Endodermal cell (in vitro differentiated cells): ENCODE measurements at regions not wholly inside any gene's neighbourhood (a gene's known extent, or its start where the extent isn't known, plus 50 kb on each side); places are given as distances from the start of the nearest gene placed in this dataset.
"Not testable (repeated sequence)": the region's sequence is repeated elsewhere in the genome, so short reads cannot be mapped to it uniquely, and the experiment has no call there.

Source experiments
- DNase-seq: peaks from one replicate; pipeline ENCODE4 v3.0.0-alpha.2; 2017
- H3K27ac ChIP-seq: 2 replicates; pipeline ENCODE4 v1.5.1; 2013; ENCODE audit warnings: mild to moderate bottlenecking, low read depth, low read length, moderate library complexity
- H3K27me3 ChIP-seq: 2 replicates; pipeline ENCODE4 v1.6.1; 2013; ENCODE audit warnings: mild to moderate bottlenecking, low read length, moderate library complexity; ENCODE audit not compliant: insufficient read depth, control insufficient read depth, poor library complexity, severe bottlenecking
- H3K36me3 ChIP-seq: 2 replicates; pipeline ENCODE4 v1.7.0; 2013; ENCODE audit warnings: mild to moderate bottlenecking, low read length, moderate library complexity; ENCODE audit not compliant: control insufficient read depth, insufficient read depth
- H3K4me1 ChIP-seq: one replicate; pipeline ENCODE4 v1.7.0; 2013; ENCODE audit warnings: low read length; ENCODE audit not compliant: control insufficient read depth, insufficient read depth
- H3K4me3 ChIP-seq: 2 replicates; pipeline ENCODE4 v1.5.1; 2013; ENCODE audit warnings: mild to moderate bottlenecking, low read length, moderate library complexity
- H3K9ac ChIP-seq: 2 replicates; pipeline ENCODE4 v1.6.1; 2013; ENCODE audit warnings: mild to moderate bottlenecking, low read length, moderate library complexity; ENCODE audit not compliant: poor library complexity, severe bottlenecking; ENCODE audit errors: extremely low read depth
- H3K9me3 ChIP-seq: 2 replicates; pipeline ENCODE4 v1.6.1; 2013; ENCODE audit warnings: mild to moderate bottlenecking, low read length, moderate library complexity; ENCODE audit not compliant: control insufficient read depth
- H3K27ac Mint-ChIP-seq: 2 replicates; pipeline ENCODE4 v1.8.0; 2020; ENCODE audit warnings: mixed read lengths
- H3K27me3 Mint-ChIP-seq: 2 replicates; pipeline ENCODE4 v1.8.0; 2021; ENCODE audit warnings: mild to moderate bottlenecking, mixed read lengths; ENCODE audit not compliant: insufficient read depth
- H3K36me3 Mint-ChIP-seq: 2 replicates; pipeline ENCODE4 v1.8.0; 2020; ENCODE audit warnings: low read depth, mixed read lengths
- H3K4me1 Mint-ChIP-seq: 2 replicates; pipeline ENCODE4 v1.8.0; 2020; ENCODE audit warnings: mixed read lengths
- H3K4me3 Mint-ChIP-seq: 2 replicates; pipeline ENCODE4 v1.8.0; 2020; ENCODE audit warnings: mild to moderate bottlenecking, moderate library complexity, mixed read lengths
- H3K9me3 Mint-ChIP-seq: 2 replicates; pipeline ENCODE4 v1.8.0; 2020; ENCODE audit warnings: mild to moderate bottlenecking, mixed read lengths
- WGBS, 2 experiments: methylation state at CpG; one replicate each; pipeline versions ENCODE4 v1.1.5 to v1.1.7; 2013; ENCODE audit warnings: missing lambda C conversion rate in 2 of 2, mixed read lengths in 1 of 2; ENCODE audit not compliant: insufficient coverage in 1 of 2, insufficient read length in 1 of 2; 5-methylcytosine and 5-hydroxymethylcytosine counted together
- TF ChIP-seq, protein P1 (sequence below): fragments of 200-600 bp; sonication (generic); conservative IDR thresholded peaks from 2 replicates; pipeline ENCODE4 v1.5.0; 2021; ENCODE audit warnings: antibody characterized with exemption, mild to moderate bottlenecking

DNA sequence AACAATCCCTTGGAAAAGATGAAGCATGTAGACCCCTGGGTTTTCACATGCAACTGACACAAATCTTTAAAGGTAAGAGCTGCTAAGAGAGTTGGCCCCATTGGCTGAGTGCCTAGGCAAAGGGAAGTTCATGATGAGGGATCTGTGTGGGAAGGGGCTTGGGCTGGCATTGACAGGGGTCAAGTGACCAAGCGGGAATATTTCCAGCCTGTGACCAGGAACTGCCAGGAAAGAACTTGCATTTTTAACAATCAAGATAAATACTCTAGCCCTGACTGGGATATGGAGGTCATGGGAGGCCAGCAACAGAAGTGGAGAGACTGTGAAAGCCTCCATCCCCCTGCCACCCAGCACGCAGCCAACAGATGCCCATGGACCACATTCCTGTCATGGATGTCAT is 361.1 kb upstream of the ATP10A start:
- no peaks in the 10 kb centered on the region for H3K4me1 Mint-ChIP-seq
- no peak for DNase-seq
- no peak overlapping the region for H3K9ac ChIP-seq
- H3K9me3 Mint-ChIP-seq = no peaks in the 10 kb centered on the region
- no peak overlapping the region for H3K27ac Mint-ChIP-seq
- H3K4me3 ChIP-seq = no peak overlapping the region
- peaks cover 6% of the 10 kb centered on the region for H3K9me3 ChIP-seq
- H3K27ac ChIP-seq = no peak overlapping the region
- H3K36me3 ChIP-seq = no peaks in the 10 kb centered on the region
- no peaks in the 10 kb centered on the region for H3K27me3 ChIP-seq
- no peaks in the 10 kb centered on the region for H3K4me1 ChIP-seq
- 91 to 100% methylated on average over 1 to 2 of the region's 2 CpGs for WGBS, 2 experiments
- H3K4me3 Mint-ChIP-seq = no peak overlapping the region
- no peaks in the 10 kb centered on the region for H3K27me3 Mint-ChIP-seq
- H3K36me3 Mint-ChIP-seq = no peaks in the 10 kb centered on the region
- TF ChIP-seq, protein P1, sequence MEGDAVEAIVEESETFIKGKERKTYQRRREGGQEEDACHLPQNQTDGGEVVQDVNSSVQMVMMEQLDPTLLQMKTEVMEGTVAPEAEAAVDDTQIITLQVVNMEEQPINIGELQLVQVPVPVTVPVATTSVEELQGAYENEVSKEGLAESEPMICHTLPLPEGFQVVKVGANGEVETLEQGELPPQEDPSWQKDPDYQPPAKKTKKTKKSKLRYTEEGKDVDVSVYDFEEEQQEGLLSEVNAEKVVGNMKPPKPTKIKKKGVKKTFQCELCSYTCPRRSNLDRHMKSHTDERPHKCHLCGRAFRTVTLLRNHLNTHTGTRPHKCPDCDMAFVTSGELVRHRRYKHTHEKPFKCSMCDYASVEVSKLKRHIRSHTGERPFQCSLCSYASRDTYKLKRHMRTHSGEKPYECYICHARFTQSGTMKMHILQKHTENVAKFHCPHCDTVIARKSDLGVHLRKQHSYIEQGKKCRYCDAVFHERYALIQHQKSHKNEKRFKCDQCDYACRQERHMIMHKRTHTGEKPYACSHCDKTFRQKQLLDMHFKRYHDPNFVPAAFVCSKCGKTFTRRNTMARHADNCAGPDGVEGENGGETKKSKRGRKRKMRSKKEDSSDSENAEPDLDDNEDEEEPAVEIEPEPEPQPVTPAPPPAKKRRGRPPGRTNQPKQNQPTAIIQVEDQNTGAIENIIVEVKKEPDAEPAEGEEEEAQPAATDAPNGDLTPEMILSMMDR = no peak

DNA sequence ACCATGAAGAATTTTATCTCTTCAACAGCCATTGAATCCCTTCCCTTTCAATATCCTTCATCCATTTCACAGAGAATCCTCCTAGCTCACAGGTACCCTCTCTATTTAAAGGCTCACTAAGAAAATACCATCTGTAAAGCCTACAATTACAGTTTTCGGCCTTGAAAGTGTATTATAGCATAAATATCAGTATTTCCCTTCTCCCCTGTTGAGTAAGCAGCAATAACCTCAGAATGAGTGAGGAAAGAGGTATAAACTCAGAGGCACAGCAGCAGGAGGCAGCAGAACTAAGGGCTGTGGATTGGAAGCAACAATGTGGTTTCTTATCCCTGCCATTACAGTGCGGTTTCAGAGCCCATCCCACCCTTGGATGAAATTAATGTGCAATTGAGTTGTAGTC is 360.6 kb upstream of the ATP10A start:
- no peak for DNase-seq
- no peaks in the 10 kb centered on the region for H3K4me1 Mint-ChIP-seq
- TF ChIP-seq, protein P1 = no peak
- no peaks in the 10 kb centered on the region for H3K27me3 ChIP-seq
- H3K36me3 Mint-ChIP-seq = no peaks in the 10 kb centered on the region
- no peak overlapping the region for H3K9ac ChIP-seq
- H3K9me3 ChIP-seq = peaks cover 6% of the 10 kb centered on the region
- no peaks in the 10 kb centered on the region for H3K4me1 ChIP-seq
- H3K4me3 ChIP-seq = no peak overlapping the region
- H3K36me3 ChIP-seq = no peaks in the 10 kb centered on the region
- WGBS, 2 experiments = 100% methylated on average over 1 of the region's 2 CpGs; no CpG with 5 or more reads in 1 of the 2 experiments
- H3K27ac ChIP-seq = no peak overlapping the region
- no peak overlapping the region for H3K4me3 Mint-ChIP-seq
- no peaks in the 10 kb centered on the region for H3K27me3 Mint-ChIP-seq
- no peak overlapping the region for H3K27ac Mint-ChIP-seq
- no peaks in the 10 kb centered on the region for H3K9me3 Mint-ChIP-seq

DNA sequence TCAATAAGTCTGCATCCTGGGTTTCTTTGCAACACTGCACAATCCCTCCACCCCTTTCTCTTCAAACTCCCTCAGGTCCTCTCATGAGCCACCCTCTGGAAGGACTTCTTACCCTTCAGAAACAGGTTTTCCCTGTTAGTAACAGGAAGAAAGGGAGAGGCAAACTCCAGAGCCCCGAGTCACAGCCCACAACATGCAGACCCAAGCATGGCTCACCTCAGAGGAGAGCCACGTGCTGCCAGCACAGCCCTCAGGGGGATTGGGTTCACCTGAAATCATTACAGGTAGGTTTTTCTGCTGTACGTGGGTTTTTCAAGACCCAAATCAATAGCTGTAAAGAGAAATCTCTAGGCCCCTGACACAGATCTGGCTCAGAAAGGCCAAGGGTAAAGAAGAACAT is 359.7 kb upstream of the ATP10A start:
- no peaks in the 10 kb centered on the region for H3K9me3 Mint-ChIP-seq
- no peaks in the 10 kb centered on the region for H3K36me3 ChIP-seq
- no peak overlapping the region for H3K4me3 Mint-ChIP-seq

DNA sequence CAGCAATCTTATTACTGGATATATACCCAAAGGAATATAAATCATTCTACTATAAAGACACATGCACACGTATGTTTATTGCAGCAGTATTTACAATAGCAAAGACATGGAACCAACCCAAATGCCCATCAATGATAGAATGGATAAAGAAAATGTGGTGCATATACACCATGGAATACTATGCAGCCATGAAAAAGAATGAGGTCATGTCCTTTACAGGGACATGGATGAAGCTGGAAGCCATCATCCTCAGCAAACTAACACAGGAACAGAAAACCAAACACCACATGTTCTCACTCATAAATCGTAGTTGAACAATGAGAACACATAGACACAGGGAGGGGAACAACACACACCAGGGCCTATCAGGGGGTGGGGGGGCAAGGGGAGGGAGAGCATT is 353.9 kb upstream of the ATP10A start:
- 80% methylated on average over 1 of the region's 2 CpGs; no CpG with 5 or more reads in 1 of the 2 experiments for WGBS, 2 experiments
- not testable (repeated sequence) for H3K36me3 Mint-ChIP-seq

More for the DNA sequence above, 359.7 kb upstream of the ATP10A start:
- Mint-ChIP-seq H3K27ac (no peak overlapping the region), H3K4me1 (no peaks in the 10 kb centered on the region), H3K27me3 (no peaks in the 10 kb centered on the region), H3K36me3 (no peaks in the 10 kb centered on the region)
- Histone ChIP-seq H3K4me3 (no peak overlapping the region), H3K27ac (no peak overlapping the region), H3K27me3 (no peaks in the 10 kb centered on the region), H3K9ac (no peak overlapping the region), H3K9me3 (peaks cover under 1% of the 10 kb centered on the region), H3K4me1 (no peaks in the 10 kb centered on the region)
- TF ChIP-seq, protein P1 = no peak
- WGBS, 2 experiments = 81 to 93% methylated on average over 3 of the region's 3 CpGs
- DNase-seq = no peak

More for the DNA sequence above, 353.9 kb upstream of the ATP10A start:
- H3K4me1 Mint-ChIP-seq, H3K27ac ChIP-seq, DNase-seq, H3K4me3 ChIP-seq, H3K9ac ChIP-seq, H3K4me3 Mint-ChIP-seq, H3K9me3 Mint-ChIP-seq, H3K27me3 Mint-ChIP-seq, H3K36me3 ChIP-seq, H3K9me3 ChIP-seq, H3K27ac Mint-ChIP-seq, H3K27me3 ChIP-seq, H3K4me1 ChIP-seq: not testable (repeated sequence)
